ENCODE measurements at regions not wholly inside any gene's neighbourhood (a gene's known extent, or its start where the extent isn't known, plus 50 kb on each side); places are given as distances from the start of the nearest gene placed in this dataset.

DNA sequence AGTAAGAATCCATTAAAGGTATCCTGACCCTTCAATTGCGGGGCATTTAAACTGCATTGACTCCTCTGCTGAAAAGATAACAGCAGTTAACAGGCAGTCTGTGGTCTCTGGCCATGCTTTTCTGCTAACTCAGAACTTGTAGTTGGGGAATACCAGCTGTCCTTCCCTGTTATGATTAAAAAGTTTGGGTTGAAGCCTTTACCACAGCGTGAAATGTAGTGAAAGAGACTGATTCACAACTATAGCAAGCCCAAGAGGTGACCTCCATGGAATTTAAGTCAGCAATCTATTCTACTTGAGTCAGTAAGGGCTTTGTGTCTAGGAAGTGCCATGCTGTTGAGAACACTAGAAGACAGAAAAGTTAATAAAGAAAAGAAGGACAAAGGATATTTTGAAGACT lies 1037.3 kb downstream of the SI start:
- no peak for DNase-seq
- Histone ChIP-seq H3K4me3 (no peak overlapping the region), H3K4me1 (no peaks in the 10 kb centered on the region), H3K9me3 (no peaks in the 10 kb centered on the region), H3K27ac (no peak overlapping the region), H3K27me3 (no peaks in the 10 kb centered on the region), H3K36me3 (replicated peaks in 1 of 2; ENCODE audit: insufficient read depth in 1 of 2, low read depth in 2 of 2) (no peaks in the 10 kb centered on the region)
- intact Hi-C loops (cut with DNase I) = no loop called here
- 67 to 73% methylated on average over 2 of the region's 2 CpGs for WGBS, 2 donors
- no peak for ATAC-seq
- TF ChIP-seq, protein P1, sequence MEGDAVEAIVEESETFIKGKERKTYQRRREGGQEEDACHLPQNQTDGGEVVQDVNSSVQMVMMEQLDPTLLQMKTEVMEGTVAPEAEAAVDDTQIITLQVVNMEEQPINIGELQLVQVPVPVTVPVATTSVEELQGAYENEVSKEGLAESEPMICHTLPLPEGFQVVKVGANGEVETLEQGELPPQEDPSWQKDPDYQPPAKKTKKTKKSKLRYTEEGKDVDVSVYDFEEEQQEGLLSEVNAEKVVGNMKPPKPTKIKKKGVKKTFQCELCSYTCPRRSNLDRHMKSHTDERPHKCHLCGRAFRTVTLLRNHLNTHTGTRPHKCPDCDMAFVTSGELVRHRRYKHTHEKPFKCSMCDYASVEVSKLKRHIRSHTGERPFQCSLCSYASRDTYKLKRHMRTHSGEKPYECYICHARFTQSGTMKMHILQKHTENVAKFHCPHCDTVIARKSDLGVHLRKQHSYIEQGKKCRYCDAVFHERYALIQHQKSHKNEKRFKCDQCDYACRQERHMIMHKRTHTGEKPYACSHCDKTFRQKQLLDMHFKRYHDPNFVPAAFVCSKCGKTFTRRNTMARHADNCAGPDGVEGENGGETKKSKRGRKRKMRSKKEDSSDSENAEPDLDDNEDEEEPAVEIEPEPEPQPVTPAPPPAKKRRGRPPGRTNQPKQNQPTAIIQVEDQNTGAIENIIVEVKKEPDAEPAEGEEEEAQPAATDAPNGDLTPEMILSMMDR (IDR thresholded peaks at IDR 0.05) = no peak
- TF ChIP-seq POLR2A (IDR thresholded peaks at IDR 0.05) = no peak

DNA sequence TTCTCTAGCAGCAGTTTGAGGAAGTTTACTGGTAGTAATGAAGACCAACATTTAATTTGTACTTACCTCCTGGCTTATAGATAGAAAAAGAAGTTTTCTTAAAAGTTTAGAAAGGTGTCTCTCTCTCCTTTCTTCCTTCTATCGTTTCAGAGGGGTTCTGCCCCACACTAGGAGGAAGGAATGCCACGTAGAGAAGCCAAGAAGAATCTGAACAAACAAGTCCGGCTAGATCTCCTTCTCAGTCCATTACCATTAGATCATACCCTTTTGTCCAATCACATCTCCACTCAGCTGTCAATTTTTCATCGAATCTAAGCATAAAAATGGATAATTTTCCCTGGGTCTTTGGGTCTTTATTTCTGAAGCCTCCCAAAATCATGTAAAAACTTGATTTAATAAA lies 1048.1 kb downstream of the SI start:
- Histone ChIP-seq H3K4me3 (no peak overlapping the region), H3K36me3 (replicated peaks in 1 of 2; ENCODE audit: insufficient read depth in 1 of 2, low read depth in 2 of 2) (no peaks in the 10 kb centered on the region), H3K9me3 (no peaks in the 10 kb centered on the region), H3K4me1 (no peaks in the 10 kb centered on the region), H3K27me3 (no peaks in the 10 kb centered on the region), H3K27ac (no peak overlapping the region)
- no peak for ATAC-seq
- no peak for DNase-seq
- WGBS, 2 donors = 34% methylated on average over 4 of the region's 4 CpGs
- intact Hi-C loops (cut with DNase I) = no loop called here
- no peak for TF ChIP-seq POLR2A (IDR thresholded peaks at IDR 0.05)
- TF ChIP-seq, protein P1 (IDR thresholded peaks at IDR 0.05) = no peak

DNA sequence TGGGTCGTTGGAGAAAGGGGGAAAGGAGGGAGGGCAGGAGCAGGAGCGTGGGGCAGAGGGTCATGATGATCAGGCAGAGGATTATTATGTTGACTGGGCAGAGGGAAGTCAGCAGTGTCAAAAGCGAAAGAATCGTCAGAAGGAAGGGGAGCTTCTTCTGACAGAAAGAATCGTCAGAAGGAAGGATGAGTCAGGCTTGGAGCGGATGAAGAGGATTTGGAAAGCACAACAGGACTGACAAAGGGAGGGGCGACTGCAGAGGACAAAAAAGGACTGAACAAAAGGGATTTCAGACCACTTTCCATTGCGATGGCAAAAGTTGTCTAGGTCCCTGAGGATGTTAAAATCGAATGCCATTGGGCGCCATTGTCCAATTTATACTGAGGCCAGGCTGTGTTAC lies 1053.5 kb downstream of the SI start:
- no peaks in the 10 kb centered on the region for H3K36me3 ChIP-seq (replicated peaks in 1 of 2; ENCODE audit: insufficient read depth in 1 of 2, low read depth in 2 of 2)
- no peak overlapping the region for H3K4me3 ChIP-seq
- ATAC-seq (no peak), DNase-seq (no peak)
- intact Hi-C loops (cut with DNase I) = no loop called here
- H3K27me3 ChIP-seq = no peaks in the 10 kb centered on the region
- no peaks in the 10 kb centered on the region for H3K4me1 ChIP-seq
- 72 to 75% methylated on average over 10 of the region's 10 CpGs for WGBS, 2 donors
- no peaks in the 10 kb centered on the region for H3K9me3 ChIP-seq
- TF ChIP-seq, protein P1 (IDR thresholded peaks at IDR 0.05) = no peak
- no peak for TF ChIP-seq POLR2A (IDR thresholded peaks at IDR 0.05)
- no peak overlapping the region for H3K27ac ChIP-seq

DNA sequence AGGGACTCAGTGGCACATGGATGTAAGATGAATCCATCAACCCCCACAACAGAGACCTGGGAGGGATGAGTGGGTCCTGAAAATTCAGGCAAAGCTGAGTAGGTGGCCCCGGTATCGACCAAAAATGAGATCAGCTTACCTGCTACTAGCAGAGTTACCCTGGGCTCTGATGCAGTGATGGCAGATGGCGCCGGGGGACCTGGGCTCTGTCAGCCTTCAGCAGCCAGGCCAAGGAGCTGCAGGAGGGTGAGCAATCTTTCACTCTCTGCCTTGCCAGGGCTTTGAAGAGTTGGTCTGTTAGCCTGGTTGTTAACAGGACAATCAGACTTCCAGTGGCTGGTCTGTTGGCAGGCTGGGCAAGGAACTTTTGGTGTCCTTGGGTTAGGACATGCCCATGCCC lies 1054.8 kb downstream of the SI start:
- intact Hi-C loops (cut with DNase I) = no loop called here
- Histone ChIP-seq H3K4me3 (no peak overlapping the region), H3K27ac (no peak overlapping the region), H3K36me3 (replicated peaks in 1 of 2; ENCODE audit: insufficient read depth in 1 of 2, low read depth in 2 of 2) (no peaks in the 10 kb centered on the region), H3K4me1 (no peaks in the 10 kb centered on the region), H3K27me3 (no peaks in the 10 kb centered on the region), H3K9me3 (no peaks in the 10 kb centered on the region)
- 83 to 84% methylated on average over 4 of the region's 4 CpGs for WGBS, 2 donors
- TF ChIP-seq POLR2A (IDR thresholded peaks at IDR 0.05) = no peak
- TF ChIP-seq, protein P1 (IDR thresholded peaks at IDR 0.05) = no peak
- ATAC-seq (no peak), DNase-seq (no peak)

DNA sequence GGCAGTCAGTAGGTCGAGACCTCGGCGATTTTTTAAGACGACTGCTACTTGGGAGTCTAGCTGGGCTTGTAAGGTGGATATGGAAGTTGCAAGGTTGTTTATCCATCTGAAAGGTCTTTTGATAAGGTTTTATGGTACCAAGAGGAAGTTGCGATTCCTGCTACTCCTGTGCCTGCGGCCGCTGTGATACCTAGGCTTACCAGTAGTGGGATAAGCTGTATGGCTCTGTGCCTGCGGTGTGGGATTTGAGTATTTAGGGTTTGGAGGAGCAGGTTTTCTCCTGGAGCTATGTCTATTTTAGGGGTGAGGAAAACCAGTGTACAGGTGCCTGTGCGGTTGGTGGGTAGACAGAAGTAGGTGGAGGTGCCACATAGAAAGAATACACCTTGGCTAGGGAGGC lies 1059.8 kb downstream of the SI start:
- Histone ChIP-seq H3K36me3 (replicated peaks in 1 of 2; ENCODE audit: insufficient read depth in 1 of 2, low read depth in 2 of 2) (no peaks in the 10 kb centered on the region), H3K27ac (no peak overlapping the region), H3K9me3 (no peaks in the 10 kb centered on the region), H3K4me1 (no peaks in the 10 kb centered on the region), H3K27me3 (no peaks in the 10 kb centered on the region), H3K4me3 (no peak overlapping the region)
- DNase-seq (no peak), ATAC-seq (no peak)
- TF ChIP-seq POLR2A (IDR thresholded peaks at IDR 0.05) = no peak
- TF ChIP-seq, protein P1 (IDR thresholded peaks at IDR 0.05) = no peak
- WGBS, 2 donors = 91 to 92% methylated on average over 9 of the region's 9 CpGs
- intact Hi-C loops (cut with DNase I) = no loop called here
